EH (cell line): ENCODE measurements at regions not wholly inside any gene's neighbourhood (a gene's known extent, or its start where the extent isn't known, plus 50 kb on each side); places are given as distances from the start of the nearest gene placed in this dataset.

Source experiments
- DNase-seq: peaks from one replicate; pipeline ENCODE4 v3.0.0-alpha.2; 2015; ENCODE audit warnings: low read depth

GRCh38 chr2:181352158-181352557 is 105.0 kb upstream of the ITGA4 start:
- DNase-seq, result no peak

- peak; percentile 78 for DNase-seq
These were observed 102.6 kb upstream of the ITGA4 start for GRCh38 chr2:181354626-181355025.

GRCh38 chr2:181356526-181357130 is 100.6 kb upstream of the ITGA4 start:
- peak; percentile 32 for DNase-seq

- no peak for DNase-seq
These were observed 99.2 kb upstream of the ITGA4 start for GRCh38 chr2:181357979-181358378.

- no peak for DNase-seq
These were observed 94.6 kb upstream of the ITGA4 start for GRCh38 chr2:181362561-181362960.

GRCh38 chr2:181363164-181363563 is 94.0 kb upstream of the ITGA4 start:
- DNase-seq, result no peak

- peak; percentile 2 for DNase-seq
These were observed 92.6 kb upstream of the ITGA4 start for GRCh38 chr2:181364492-181365170.

- DNase-seq, result no peak
These were observed 90.5 kb upstream of the ITGA4 start for GRCh38 chr2:181366675-181367175.

- no peak for DNase-seq
These were observed 89.8 kb upstream of the ITGA4 start for GRCh38 chr2:181367411-181367810.

- DNase-seq, result peak; percentile 31
These were observed 89.2 kb upstream of the ITGA4 start for GRCh38 chr2:181367906-181368435.

DNA sequence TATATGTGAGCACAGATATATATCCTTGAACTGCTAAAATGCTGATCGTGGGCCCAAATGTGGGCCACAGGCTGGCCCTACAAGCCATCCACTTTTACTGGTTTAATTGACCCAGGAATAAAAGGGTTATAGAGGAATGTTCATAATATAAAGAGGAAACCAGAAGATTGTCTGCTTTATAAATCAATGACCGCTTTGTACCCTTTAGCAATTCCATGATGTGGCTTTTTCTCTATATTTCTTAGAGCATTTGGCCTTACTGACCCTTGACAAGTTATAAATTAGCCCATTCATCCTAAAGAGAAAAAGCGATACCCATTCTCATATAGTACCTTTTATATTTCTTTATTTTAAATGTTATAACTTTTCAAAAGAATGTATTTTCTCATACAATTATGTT is 87.1 kb upstream of the ITGA4 start:
- no peak for DNase-seq

GRCh38 chr2:181371195-181371594 is 86.0 kb upstream of the ITGA4 start:
- peak; percentile 7 for DNase-seq

DNA sequence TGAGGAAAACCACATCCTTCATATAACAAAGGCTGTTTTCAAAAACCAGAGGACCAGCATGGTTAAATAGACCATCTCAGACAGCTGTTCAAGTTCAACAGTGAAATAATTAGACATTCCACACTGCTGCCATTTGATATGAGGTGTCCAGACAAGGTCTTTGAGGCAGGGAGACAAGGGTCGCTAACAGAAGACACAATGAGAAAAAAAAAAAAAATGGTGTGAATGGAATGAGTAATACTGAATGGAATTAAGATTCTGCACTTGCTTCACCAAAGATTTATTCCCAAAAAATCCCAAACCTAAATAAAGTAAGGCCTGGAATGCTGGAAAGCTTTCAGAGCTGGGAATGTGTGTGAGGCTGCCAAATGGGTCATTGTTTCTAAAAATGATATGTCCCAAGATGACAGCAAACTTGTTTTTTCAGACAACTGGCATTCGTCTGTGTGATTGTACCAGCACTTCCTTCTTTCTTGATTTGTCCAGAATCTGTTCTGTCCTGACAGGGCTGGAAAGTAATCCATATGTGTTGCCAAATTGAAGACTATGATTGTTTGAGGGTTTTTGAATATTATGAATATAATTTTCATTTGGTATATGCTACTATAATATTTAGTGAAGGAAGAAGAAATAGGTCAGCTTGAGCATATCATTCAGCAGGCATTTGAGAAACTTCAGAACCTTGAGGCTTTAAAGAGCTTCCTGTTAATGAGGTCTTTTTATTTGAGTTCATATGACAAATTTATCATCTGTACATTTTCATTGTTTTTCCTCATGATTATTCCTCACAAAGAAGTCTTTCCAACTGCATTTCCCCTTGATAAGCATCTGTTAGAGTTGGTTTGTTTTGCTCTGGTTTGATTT is 85.2 kb upstream of the ITGA4 start:
- DNase-seq, result peak; percentile 94

DNA sequence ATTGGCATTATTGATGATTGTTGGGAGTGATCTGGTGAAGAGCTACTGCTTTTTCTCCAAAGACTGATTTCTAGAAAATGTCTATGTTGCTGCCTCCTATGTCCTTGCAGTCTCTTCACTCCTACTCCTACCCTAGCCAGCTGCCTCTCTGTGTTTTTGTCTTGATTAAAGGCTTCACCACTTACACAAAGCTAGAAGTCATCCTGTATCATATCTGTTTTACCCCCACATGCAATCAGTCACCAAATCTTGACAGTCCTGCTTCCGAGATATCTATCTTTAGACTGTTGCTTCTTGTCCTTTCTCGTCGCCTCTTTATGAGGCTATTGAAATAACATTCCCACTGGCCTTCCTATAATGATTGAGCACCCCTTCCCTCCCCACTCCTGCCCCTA is 84.5 kb upstream of the ITGA4 start:
- DNase-seq, result no peak

GRCh38 chr2:181374781-181375675 is 82.2 kb upstream of the ITGA4 start:
- DNase-seq, result peak; percentile 70

- no peak for DNase-seq
These were observed 80.7 kb upstream of the ITGA4 start for GRCh38 chr2:181376442-181376841.

- DNase-seq, result peak; percentile 16
These were observed 80.2 kb upstream of the ITGA4 start for GRCh38 chr2:181376999-181377398.

DNA sequence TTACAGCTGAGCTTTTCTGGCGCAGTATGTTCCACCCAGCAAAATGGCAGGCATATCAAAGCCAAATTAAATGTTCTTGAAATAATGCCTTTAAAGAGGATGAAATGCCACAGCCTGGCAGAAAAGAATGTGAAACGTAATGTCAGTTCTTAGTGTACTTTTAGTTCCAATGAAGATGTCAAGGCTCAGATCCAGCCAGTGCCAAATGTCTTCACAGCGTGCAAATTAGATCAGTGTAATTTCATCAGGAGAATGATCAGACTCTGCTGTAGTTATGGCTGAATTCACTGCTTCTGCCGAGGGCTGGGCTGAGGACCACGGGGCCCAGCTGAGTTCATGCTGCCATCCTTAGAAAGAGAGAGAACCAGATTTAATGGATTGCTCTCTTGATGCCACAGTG is 78.7 kb upstream of the ITGA4 start:
- DNase-seq, result no peak

- no peak for DNase-seq
These were observed 76.6 kb upstream of the ITGA4 start for GRCh38 chr2:181380581-181380980.

DNA sequence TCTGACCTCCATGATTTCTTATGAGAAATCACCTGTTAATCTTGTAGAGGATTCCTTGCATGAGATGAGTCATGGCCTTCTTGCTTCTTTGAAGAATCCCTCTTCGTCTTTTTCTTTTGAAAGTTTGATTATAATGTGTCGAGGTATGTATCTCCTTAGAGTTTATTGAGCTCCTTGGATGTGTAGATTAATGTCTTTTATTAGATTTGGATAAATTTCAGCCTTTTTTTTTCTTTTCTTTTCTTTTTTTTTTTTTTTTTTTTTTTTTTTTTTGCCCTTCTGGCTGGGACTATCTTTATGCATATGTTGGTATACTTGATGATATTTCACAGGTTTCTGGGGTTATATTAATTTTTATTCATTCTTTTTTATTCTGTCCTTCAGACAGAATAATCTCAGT is 72.3 kb upstream of the ITGA4 start:
- no peak for DNase-seq

DNA sequence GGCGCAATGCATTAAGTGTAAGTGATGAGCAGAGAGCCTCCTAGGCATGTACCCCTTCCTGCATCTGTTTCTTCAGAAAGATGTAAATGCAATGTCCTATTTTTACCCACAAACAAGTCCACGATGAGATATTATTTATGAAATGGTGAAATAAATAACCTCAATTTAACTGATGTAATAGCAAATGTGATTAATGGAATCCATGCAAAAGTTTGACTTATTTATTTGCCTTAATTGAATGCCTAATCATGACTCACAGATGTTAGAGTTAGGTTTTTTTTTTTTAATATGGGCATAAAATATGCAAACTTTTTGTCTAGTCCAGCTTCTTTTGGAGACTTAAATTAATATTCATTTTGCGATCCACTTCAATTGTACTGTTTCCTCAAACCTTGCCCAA is 67.7 kb upstream of the ITGA4 start:
- peak; percentile 24 for DNase-seq

GRCh38 chr2:181393472-181393871 is 63.7 kb upstream of the ITGA4 start:
- DNase-seq, result peak; percentile 73
